Middle frontal gyrus (tissue), 1 donor: ENCODE measurements at regions not wholly inside any gene's neighbourhood (a gene's known extent, or its start where the extent isn't known, plus 50 kb on each side); places are given as distances from the start of the nearest gene placed in this dataset.

Source experiments
- DNase-seq: peaks from one replicate; pipeline ENCODE4 v3.0.0-alpha.2; 2015; ENCODE audit warnings: low spot score; ENCODE audit errors: extremely low spot score

- DNase-seq = no peak
Measured at GRCh38 chr5:136423944-136424606, 58.7 kb upstream of the TRPC7 start.

GRCh38 chr5:136420168-136420898 lies 55.0 kb upstream of the TRPC7 start:
- DNase-seq = no peak

GRCh38 chr5:136418301-136418700 lies 53.0 kb upstream of the TRPC7 start:
- DNase-seq = no peak
